ENCODE measurements at regions not wholly inside any gene's neighbourhood (a gene's known extent, or its start where the extent isn't known, plus 50 kb on each side); places are given as distances from the start of the nearest gene placed in this dataset.

DNA sequence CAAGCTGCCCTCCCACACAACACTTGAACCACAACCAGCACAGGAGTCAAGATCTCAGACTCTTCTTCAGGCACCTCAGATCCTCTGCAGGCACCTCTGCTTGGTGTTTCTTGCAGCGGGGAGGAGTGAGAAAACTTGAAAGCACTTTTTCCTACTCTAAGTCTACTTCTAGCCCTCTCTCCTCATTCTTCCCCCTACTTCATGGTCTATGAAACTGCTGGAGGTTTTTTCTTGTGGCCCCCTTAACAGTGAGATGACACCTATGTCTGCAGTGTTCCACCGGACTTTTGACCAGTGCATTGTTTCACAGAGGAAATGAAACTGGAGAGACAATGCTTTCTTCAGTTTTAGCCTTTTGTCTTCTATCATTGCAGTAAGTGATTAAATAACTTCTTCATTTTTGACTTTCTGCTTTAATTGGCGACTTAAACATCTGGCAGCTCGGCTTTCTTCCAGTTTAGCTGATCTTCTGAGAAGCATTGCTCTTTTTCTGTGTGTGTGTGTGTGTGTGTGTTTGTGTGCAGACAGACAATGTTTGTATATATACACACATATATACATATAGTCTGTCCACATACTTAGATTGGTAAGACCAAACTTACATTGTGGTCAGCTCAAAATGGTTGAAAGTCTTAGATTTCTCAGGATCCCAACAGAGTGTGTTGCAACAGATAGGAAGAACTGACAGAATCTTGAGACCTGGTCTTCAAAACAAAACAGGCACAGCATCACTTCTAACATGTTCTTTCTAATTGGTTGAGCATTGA, 1474.0 kb upstream of the TMEFF2 start (continued):
- TF ChIP-seq, protein P1, sequence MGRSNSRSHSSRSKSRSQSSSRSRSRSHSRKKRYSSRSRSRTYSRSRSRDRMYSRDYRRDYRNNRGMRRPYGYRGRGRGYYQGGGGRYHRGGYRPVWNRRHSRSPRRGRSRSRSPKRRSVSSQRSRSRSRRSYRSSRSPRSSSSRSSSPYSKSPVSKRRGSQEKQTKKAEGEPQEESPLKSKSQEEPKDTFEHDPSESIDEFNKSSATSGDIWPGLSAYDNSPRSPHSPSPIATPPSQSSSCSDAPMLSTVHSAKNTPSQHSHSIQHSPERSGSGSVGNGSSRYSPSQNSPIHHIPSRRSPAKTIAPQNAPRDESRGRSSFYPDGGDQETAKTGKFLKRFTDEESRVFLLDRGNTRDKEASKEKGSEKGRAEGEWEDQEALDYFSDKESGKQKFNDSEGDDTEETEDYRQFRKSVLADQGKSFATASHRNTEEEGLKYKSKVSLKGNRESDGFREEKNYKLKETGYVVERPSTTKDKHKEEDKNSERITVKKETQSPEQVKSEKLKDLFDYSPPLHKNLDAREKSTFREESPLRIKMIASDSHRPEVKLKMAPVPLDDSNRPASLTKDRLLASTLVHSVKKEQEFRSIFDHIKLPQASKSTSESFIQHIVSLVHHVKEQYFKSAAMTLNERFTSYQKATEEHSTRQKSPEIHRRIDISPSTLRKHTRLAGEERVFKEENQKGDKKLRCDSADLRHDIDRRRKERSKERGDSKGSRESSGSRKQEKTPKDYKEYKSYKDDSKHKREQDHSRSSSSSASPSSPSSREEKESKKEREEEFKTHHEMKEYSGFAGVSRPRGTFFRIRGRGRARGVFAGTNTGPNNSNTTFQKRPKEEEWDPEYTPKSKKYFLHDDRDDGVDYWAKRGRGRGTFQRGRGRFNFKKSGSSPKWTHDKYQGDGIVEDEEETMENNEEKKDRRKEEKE (IDR thresholded peaks at IDR 0.05), result no peak
- TF ChIP-seq HDAC2 (IDR thresholded peaks at IDR 0.05) (no peak), SPI1 (IDR thresholded peaks at IDR 0.05; ENCODE audit: borderline replicate concordance, insufficient read depth, low read depth, low read length) (peak; percentile 88), MTA2 (IDR thresholded peaks at IDR 0.05; ENCODE audit: low read depth) (peak; percentile 98), MEF2A (IDR thresholded peaks at IDR 0.05; ENCODE audit: insufficient read depth, low read depth, low read length) (no peak), GATAD2B (conservative IDR thresholded peaks at IDR 0.05; ENCODE audit: low read depth) (peak; percentile 85), DPF2 (IDR thresholded peaks at IDR 0.05) (peak; percentile 98), NBN (IDR thresholded peaks at IDR 0.05) (peak; percentile 94; the same call in 1 of the 2 replicates), EGR1 (IDR thresholded peaks at IDR 0.05; ENCODE audit: borderline replicate concordance in 1 of 2, low read depth in 2 of 2, low read length in 2 of 2) (no peak), RUNX3 (IDR thresholded peaks at IDR 0.05; ENCODE audit: low read length) (no peak), CEBPB (IDR thresholded peaks at IDR 0.05; ENCODE audit: borderline replicate concordance in 1 of 2, low read depth in 2 of 2, low read length in 2 of 2) (no peak), SMAD1 (IDR thresholded peaks at IDR 0.05; ENCODE audit: low read depth, partially characterized antibody) (no peak), ZNF24 (IDR thresholded peaks at IDR 0.05) (peak; percentile 72; the same call in 1 of the 2 replicates), SMARCA5 (IDR thresholded peaks at IDR 0.05) (0 out of 2 replicates have a peak, but pooled peaks have one; percentile 33), ZNF217 (IDR thresholded peaks at IDR 0.05) (0 out of 2 replicates have a peak, but pooled peaks have one; percentile 61), TBL1XR1 (IDR thresholded peaks at IDR 0.05; ENCODE audit: low read depth, low read length) (no peak), EP300 (IDR thresholded peaks at IDR 0.05; ENCODE audit: borderline replicate concordance in 1 of 2, control insufficient read depth in 1 of 2, low read depth in 2 of 2, low read length in 2 of 2) (peak; percentile 76 to 88; a peak in 3 of 4 replicates), BMI1 (IDR thresholded peaks at IDR 0.05; ENCODE audit: borderline replicate concordance) (peak; percentile 86), HDGF (IDR thresholded peaks at IDR 0.05) (no peak), IKZF1 (conservative IDR thresholded peaks at IDR 0.05) (peak; percentile 93)
- TF ChIP-seq, protein P2, sequence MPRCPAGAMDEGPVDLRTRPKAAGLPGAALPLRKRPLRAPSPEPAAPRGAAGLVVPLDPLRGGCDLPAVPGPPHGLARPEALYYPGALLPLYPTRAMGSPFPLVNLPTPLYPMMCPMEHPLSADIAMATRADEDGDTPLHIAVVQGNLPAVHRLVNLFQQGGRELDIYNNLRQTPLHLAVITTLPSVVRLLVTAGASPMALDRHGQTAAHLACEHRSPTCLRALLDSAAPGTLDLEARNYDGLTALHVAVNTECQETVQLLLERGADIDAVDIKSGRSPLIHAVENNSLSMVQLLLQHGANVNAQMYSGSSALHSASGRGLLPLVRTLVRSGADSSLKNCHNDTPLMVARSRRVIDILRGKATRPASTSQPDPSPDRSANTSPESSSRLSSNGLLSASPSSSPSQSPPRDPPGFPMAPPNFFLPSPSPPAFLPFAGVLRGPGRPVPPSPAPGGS (IDR thresholded peaks at IDR 0.05; ENCODE audit: borderline replicate concordance, insufficient read depth, low read depth, low read length, poor library complexity, severe bottlenecking), result no peak
- TF ChIP-seq, protein P3, sequence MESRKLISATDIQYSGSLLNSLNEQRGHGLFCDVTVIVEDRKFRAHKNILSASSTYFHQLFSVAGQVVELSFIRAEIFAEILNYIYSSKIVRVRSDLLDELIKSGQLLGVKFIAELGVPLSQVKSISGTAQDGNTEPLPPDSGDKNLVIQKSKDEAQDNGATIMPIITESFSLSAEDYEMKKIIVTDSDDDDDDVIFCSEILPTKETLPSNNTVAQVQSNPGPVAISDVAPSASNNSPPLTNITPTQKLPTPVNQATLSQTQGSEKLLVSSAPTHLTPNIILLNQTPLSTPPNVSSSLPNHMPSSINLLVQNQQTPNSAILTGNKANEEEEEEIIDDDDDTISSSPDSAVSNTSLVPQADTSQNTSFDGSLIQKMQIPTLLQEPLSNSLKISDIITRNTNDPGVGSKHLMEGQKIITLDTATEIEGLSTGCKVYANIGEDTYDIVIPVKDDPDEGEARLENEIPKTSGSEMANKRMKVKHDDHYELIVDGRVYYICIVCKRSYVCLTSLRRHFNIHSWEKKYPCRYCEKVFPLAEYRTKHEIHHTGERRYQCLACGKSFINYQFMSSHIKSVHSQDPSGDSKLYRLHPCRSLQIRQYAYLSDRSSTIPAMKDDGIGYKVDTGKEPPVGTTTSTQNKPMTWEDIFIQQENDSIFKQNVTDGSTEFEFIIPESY (IDR thresholded peaks at IDR 0.05), result no peak
- TF ChIP-seq, protein P4, sequence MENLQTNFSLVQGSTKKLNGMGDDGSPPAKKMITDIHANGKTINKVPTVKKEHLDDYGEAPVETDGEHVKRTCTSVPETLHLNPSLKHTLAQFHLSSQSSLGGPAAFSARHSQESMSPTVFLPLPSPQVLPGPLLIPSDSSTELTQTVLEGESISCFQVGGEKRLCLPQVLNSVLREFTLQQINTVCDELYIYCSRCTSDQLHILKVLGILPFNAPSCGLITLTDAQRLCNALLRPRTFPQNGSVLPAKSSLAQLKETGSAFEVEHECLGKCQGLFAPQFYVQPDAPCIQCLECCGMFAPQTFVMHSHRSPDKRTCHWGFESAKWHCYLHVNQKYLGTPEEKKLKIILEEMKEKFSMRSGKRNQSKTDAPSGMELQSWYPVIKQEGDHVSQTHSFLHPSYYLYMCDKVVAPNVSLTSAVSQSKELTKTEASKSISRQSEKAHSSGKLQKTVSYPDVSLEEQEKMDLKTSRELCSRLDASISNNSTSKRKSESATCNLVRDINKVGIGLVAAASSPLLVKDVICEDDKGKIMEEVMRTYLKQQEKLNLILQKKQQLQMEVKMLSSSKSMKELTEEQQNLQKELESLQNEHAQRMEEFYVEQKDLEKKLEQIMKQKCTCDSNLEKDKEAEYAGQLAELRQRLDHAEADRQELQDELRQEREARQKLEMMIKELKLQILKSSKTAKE (IDR thresholded peaks at IDR 0.05; ENCODE audit: low read depth, poor library complexity, severe bottlenecking), result peak; percentile 67

Measured in GM12878 (cell line).